ENCODE measurements at regions not wholly inside any gene's neighbourhood (a gene's known extent, or its start where the extent isn't known, plus 50 kb on each side); places are given as distances from the start of the nearest gene placed in this dataset.

- TF ChIP-seq ZNF205 (CRISPR knock-in tag; IDR thresholded peaks at IDR 0.05) (no peak), ZNF143 (CRISPR knock-in tag; IDR thresholded peaks at IDR 0.05) (no peak)
Measured at GRCh38 chr12:67822826-67823225, 166.4 kb upstream of the IFNG-AS1 start.
